Ovary (tissue), 7 donors: ENCODE measurements at regions not wholly inside any gene's neighbourhood (a gene's known extent, or its start where the extent isn't known, plus 50 kb on each side); places are given as distances from the start of the nearest gene placed in this dataset.

Experiments used
- DNase-seq, 5 donors: peaks; one replicate each; pipeline ENCODE4 v3.0.0-alpha.2; 2019 to 2020
- H3K27ac ChIP-seq, 2 donors: fragments of 200-600 bp; one replicate each; pipeline versions ENCODE4 v1.5.1 to v1.8.0; 2019 to 2022
- H3K27me3 ChIP-seq: fragments of 200-600 bp; one replicate; pipeline ENCODE4 v1.8.0; 2022
- H3K36me3 ChIP-seq: fragments of 200-600 bp; sonication (generic); one replicate; pipeline ENCODE4 v1.5.1; 2019
- H3K4me1 ChIP-seq: one replicate; pipeline ENCODE4 v1.8.1; 2013; ENCODE audit warnings: mild to moderate bottlenecking, moderate library complexity; ENCODE audit not compliant: insufficient read depth
- H3K4me3 ChIP-seq: fragments of 200-600 bp; sonication (generic); one replicate; pipeline ENCODE4 v1.5.1; 2017
- H3K9me3 ChIP-seq, 2 donors: fragments of 200-600 bp in 1 of 2; sonication (generic) in 1 of 2; one replicate each; pipeline versions ENCODE4 v1.5.1 to v1.8.1; 2013 to 2019; ENCODE audit warnings: mild to moderate bottlenecking in 1 of 2, moderate library complexity in 1 of 2
- EP300 ChIP-seq: sonication (generic); formaldehyde crosslinking; IDR thresholded peaks from one replicate; pipeline ENCODE4 v1.6.1; 2017; ENCODE audit warnings: antibody characterized with exemption
- POLR2A ChIP-seq: fragments of 450-650 bp; IDR thresholded peaks from one replicate; pipeline ENCODE4 v1.6.1; 2017; ENCODE audit warnings: antibody characterized with exemption, mild to moderate bottlenecking, moderate library complexity
- WGBS, 3 donors: extraction: QIAGEN DNeasy Blood & Tissue Kit in 1 of 3; methylation state at CpG; one replicate each; pipeline versions ENCODE4 v1.1.5 to v1.1.7; 2013 to 2017; 5-methylcytosine and 5-hydroxymethylcytosine counted together
- intact Hi-C, 4 donors: fragments of 100-400 bp; cut with DNase I; formaldehyde crosslinking; loops; one replicate each; pipeline versions ENCODE4 v1.11.0 to v1.15.1; 2022 to 2023
- TF ChIP-seq, protein P1 (sequence below), 3 donors: fragments of 450-650 bp in 2 of 3; fragments of 200-600 bp in 1 of 3; IDR thresholded peaks; one replicate each; pipeline versions ENCODE4 v1.5.1 to v1.8.0; 2016 to 2022; ENCODE audit warnings: antibody characterized with exemption in 3 of 3, mild to moderate bottlenecking in 1 of 3
- donor health status: DM: no; HTN: no; CAD: no; lungs with moderate emphysema.
- donor health status: DM: no; HTN: no; CAD: no.
- donor health status: Bipolar disorder and iron deficiency.
- donor health status: DM: no; HTN: no; CAD: no.
- donor health status: DM: yes; HTN: yes; CAD: no.

DNA sequence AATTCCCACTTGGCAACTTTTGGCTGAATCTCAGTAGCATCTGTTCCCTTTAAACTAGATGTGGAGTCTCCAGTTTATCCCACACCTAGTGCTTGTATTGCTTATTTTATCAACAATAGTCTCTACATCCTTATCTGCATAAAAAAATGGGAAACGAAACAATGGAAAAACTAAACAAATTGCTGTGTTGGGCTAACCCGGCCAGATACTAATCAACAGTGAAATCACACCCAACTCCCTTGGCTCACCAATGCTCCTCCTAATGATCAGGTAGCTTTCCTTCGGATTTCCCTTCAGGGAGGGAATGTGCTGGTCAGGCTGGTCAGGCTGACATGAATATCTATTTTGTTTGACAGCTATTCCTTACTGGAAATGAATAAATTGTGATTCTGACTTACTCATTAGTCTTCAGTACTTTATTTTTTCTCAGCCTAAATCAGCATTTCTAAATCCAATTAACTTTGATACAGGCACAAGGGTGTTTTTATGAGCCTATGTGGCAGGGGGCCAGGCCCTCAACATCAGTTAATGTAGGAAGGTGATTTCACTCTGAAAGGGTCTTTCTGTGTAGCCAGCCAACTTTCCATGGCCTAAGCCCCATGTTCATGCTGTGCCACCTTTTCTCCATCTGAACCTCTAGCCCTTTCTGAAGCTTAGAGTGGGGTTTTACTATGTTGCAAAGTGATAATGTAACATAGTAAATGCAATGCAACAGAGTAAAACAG, 170.5 kb upstream of the NPSR1 start:
- no peak for DNase-seq
- H3K4me1 ChIP-seq: no peaks in the 10 kb centered on the region
- H3K36me3 ChIP-seq: no peaks in the 10 kb centered on the region
- no peak overlapping the region for H3K27ac ChIP-seq
- H3K9me3 ChIP-seq: no peaks in the 10 kb centered on the region
- TF ChIP-seq POLR2A (no peak), EP300 (no peak)
- TF ChIP-seq, protein P1, sequence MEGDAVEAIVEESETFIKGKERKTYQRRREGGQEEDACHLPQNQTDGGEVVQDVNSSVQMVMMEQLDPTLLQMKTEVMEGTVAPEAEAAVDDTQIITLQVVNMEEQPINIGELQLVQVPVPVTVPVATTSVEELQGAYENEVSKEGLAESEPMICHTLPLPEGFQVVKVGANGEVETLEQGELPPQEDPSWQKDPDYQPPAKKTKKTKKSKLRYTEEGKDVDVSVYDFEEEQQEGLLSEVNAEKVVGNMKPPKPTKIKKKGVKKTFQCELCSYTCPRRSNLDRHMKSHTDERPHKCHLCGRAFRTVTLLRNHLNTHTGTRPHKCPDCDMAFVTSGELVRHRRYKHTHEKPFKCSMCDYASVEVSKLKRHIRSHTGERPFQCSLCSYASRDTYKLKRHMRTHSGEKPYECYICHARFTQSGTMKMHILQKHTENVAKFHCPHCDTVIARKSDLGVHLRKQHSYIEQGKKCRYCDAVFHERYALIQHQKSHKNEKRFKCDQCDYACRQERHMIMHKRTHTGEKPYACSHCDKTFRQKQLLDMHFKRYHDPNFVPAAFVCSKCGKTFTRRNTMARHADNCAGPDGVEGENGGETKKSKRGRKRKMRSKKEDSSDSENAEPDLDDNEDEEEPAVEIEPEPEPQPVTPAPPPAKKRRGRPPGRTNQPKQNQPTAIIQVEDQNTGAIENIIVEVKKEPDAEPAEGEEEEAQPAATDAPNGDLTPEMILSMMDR (IDR thresholded peaks at IDR 0.05): no peak
- WGBS, 3 donors: 64 to 69% (median 68%) methylated on average over 3 of the region's 3 CpGs
- intact Hi-C loops: no loop called here
- no peaks in the 10 kb centered on the region for H3K27me3 ChIP-seq
- H3K4me3 ChIP-seq: no peak overlapping the region

- Histone ChIP-seq H3K4me3 (no peak overlapping the region), H3K4me1 (no peaks in the 10 kb centered on the region), H3K36me3 (no peaks in the 10 kb centered on the region), H3K27me3 (no peaks in the 10 kb centered on the region), H3K9me3 (no peaks in the 10 kb centered on the region), H3K27ac (no peak overlapping the region)
- WGBS, 3 donors: 74 to 83% (median 77%) methylated on average over 4 of the region's 4 CpGs
- DNase-seq: no peak
- intact Hi-C loops: no loop called here
- TF ChIP-seq, protein P1 (IDR thresholded peaks at IDR 0.05): no peak
- TF ChIP-seq EP300: no peak
- TF ChIP-seq POLR2A: no peak
Observed at GRCh38 chr7:34488766-34489165, 169.3 kb upstream of the NPSR1 start.

DNA sequence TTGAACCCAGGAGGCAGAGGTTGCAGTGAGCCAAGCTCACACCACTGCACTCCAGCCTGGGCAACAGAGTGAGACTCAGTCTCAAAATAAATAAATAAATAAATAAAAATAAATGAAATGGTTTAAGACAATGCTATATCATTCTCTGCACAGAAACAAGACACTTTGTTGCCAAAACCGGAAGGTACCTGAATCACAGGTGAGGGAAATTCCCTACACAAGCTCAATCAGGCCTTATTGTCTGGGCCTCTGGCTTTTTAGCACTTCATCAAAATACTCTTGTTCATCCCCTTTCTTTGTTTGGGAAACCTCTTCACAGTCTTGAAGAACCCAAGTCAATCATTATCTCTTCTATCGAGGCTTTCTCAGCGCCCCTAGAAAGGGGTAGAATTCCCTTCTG, 166.1 kb upstream of the NPSR1 start:
- intact Hi-C loops: no loop called here
- H3K4me3 ChIP-seq: no peak overlapping the region
- no peaks in the 10 kb centered on the region for H3K4me1 ChIP-seq
- WGBS, 3 donors: 94 to 97% (median 96%) methylated on average over 3 of the region's 3 CpGs
- DNase-seq: no peak
- H3K36me3 ChIP-seq: no peaks in the 10 kb centered on the region
- H3K27me3 ChIP-seq: no peaks in the 10 kb centered on the region
- TF ChIP-seq EP300 (no peak), POLR2A (no peak)
- TF ChIP-seq, protein P1 (IDR thresholded peaks at IDR 0.05): no peak
- H3K9me3 ChIP-seq: no peaks in the 10 kb centered on the region
- no peak overlapping the region for H3K27ac ChIP-seq

DNA sequence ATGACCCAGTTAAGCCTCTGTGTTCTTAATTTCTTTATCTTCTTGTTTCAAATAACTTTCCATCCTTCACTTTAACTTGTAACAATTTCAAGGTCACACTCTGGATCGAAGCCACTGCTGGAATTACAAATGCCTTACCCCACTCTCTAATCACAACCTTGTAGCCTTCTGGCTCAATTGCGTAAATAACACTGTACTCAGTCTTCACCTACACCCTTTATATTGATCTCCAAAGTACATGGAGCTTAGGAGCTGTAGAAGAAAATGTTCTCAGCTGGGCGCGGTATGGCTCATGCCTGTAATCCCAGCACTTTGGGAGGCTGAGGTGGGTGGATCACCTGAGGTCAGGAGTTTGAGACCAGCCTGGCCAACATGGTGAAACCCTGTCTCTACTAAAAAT, 164.3 kb upstream of the NPSR1 start:
- DNase-seq: no peak
- Histone ChIP-seq H3K27me3 (no peaks in the 10 kb centered on the region), H3K4me1 (no peaks in the 10 kb centered on the region), H3K4me3 (no peak overlapping the region), H3K36me3 (no peaks in the 10 kb centered on the region), H3K27ac (no peak overlapping the region), H3K9me3 (no peaks in the 10 kb centered on the region)
- 35 to 60% (median 37%) methylated on average over 4 of the region's 4 CpGs for WGBS, 3 donors
- intact Hi-C loops: no loop called here
- TF ChIP-seq EP300: no peak
- TF ChIP-seq, protein P1 (IDR thresholded peaks at IDR 0.05): no peak
- no peak for TF ChIP-seq POLR2A
